ENCODE measurements at regions not wholly inside any gene's neighbourhood (a gene's known extent, or its start where the extent isn't known, plus 50 kb on each side); places are given as distances from the start of the nearest gene placed in this dataset.
"Not testable (repeated sequence)": the region's sequence is repeated elsewhere in the genome, so short reads cannot be mapped to it uniquely, and the experiment has no call there.

DNA sequence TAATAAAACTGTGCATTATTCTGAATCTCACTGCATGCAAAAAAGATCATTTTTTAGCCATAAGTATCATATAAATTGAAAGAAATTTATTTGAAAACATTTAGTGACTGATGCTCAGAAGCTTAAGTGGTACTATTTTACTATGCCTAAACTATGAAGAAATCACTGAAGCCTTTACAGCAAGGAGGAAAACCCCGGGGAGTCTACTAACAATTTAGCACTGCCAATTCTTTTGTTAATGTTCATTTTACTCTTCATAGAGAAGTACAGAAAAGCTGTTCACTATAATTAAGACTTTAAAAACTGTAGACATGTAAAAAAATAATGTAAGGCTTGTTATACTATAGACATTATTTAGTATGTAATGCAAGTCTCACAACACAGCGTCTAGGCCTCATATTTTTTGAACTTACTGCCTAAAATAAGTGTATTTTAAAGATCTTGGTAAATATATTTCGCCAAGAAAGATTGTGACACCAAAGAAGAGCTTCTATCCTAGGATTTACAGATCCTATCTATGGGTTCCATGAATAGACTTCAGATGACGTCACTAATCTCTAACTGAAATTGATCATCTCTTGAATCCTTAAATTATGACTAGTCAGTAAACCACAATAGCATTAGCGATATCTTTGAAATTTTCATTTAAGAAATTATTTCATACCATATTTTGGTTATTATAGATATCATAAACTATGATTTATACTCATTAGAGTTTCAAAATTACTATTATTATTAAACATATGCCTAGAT lies 602.5 kb downstream of the TMA16 start:
- intact Hi-C loops (cut with DNase I): no loop called here
- ATAC-seq (ENCODE audit: poor library complexity) (no peak), DNase-seq (no peak)

- intact Hi-C loops (cut with DNase I); DNase-seq; ATAC-seq (ENCODE audit: poor library complexity): not testable (repeated sequence)
Measured at GRCh38 chr4:164100741-164101365, 606.4 kb downstream of the TMA16 start.

DNA sequence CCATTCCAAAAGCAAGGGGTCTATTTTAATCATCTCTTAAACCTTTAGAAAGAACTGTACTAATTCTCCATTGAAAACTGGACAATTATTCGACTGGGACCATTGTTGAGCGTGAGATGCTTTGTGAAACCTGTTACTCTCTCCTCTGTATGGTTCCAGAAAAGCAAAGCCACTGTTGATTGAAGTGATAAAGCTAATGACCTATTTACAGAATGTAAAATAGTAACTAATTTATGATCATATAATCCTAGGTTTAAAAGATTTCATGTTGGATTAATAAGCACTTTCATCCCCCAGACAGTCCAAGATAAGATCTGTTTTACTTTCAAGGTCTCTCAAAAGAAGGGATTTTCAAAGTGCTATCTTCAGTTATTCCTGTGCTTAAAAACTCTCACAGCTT lies 614.5 kb downstream of the TMA16 start:
- DNase-seq: no peak
- ATAC-seq (ENCODE audit: poor library complexity): no peak
- intact Hi-C loops (cut with DNase I): no loop called here

- intact Hi-C loops (cut with DNase I): no loop called here
- DNase-seq (no peak), ATAC-seq (ENCODE audit: poor library complexity) (no peak)
Measured at GRCh38 chr4:164109503-164109902, 615.0 kb downstream of the TMA16 start.

- no peak for DNase-seq
Measured at GRCh38 chr4:164115236-164115635, 620.7 kb downstream of the TMA16 start.

DNA sequence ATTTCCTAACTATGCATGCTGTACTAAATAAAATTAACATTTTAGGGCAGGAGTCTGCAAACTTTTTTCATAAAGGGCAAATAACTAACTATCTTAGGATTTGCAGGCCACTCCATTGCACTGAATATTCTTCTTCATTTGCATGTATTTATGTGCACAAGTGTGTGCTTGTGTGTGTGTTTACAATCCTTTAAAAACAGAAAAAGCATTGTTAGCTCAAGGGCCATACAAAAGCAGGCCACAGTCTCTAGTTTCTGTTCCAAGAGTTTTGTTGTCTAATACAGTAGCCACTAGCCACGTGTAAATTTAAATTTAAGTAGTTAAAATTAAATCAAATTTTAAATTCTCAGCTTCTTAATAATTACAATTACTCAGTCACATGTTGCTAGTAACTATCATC lies 621.8 kb downstream of the TMA16 start:
- no peak for ATAC-seq (ENCODE audit: poor library complexity)
- intact Hi-C loops (cut with DNase I): no loop called here

More at GRCh38 chr4:164115236-164115635, 620.7 kb downstream of the TMA16 start:
- intact Hi-C loops (cut with DNase I): no loop called here
- no peak for ATAC-seq (ENCODE audit: poor library complexity)

DNA sequence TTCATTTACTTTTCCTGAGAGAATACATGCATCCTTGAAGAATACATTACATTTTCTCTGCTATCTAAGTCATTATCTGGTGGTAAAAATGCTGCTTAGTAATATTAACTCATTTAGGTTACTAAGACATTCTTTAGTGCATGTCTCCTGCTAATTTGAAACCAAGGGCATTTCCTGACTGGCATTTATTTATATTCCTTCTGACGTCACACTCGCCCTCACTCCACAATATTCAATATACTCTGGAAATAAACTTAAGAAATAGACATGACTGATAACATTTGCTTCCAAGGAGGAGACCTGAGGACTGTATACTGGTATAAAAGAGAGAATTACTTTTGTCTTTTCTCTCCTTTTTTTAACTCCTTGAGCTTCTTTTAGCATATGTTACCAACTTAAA lies 619.5 kb upstream of the SMIM31 start:
- DNase-seq (no peak), ATAC-seq (ENCODE audit: poor library complexity) (no peak)
- intact Hi-C loops (cut with DNase I): no loop called here

More for the DNA sequence above, 621.8 kb downstream of the TMA16 start:
- DNase-seq: no peak

- DNase-seq (no peak), ATAC-seq (ENCODE audit: poor library complexity) (no peak)
- intact Hi-C loops (cut with DNase I): no loop called here
Measured at GRCh38 chr4:164136180-164136616, 617.7 kb upstream of the SMIM31 start.

DNA sequence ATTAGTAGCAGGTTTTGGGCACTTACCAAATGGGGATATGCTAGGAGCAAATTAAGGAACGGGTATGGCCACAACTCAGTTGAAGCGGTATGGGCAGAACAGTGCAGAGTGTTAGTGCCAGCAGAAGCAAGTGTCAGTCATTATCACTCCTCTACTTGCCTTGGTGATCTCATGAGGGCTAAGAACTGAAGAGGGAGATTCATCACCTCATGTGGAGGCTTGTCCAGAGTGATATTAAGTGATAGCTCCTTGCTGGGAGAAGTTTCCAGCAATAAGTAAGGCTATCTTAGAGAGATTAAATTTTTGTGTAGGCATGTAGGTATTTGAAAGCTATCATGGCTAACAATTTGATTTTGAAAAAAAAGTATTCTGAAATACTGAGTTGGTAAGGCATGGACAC lies 615.4 kb upstream of the SMIM31 start:
- ATAC-seq (ENCODE audit: poor library complexity) (no peak), DNase-seq (no peak)
- intact Hi-C loops (cut with DNase I): no loop called here

DNA sequence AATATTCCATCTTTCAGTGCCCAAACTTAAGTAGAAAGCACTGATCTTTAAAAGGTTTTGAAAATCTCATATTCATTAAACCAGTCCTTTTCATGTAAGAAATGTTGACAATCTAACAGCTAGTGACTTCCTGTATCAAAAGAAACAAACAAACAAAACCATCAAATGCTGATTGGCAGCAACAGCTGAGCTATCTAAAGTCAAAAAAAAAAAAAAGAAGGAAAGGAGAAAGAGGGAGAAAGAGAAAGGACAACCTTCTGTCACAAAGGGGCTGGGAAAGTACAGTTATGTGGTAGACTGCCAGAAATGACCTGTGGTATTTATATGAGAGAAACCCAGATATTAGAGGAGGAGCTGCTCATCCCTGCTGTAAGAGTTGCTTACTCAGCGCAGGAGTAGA lies 614.6 kb upstream of the SMIM31 start:
- ATAC-seq (ENCODE audit: poor library complexity) (no peak), DNase-seq (no peak)
- intact Hi-C loops (cut with DNase I): no loop called here

DNA sequence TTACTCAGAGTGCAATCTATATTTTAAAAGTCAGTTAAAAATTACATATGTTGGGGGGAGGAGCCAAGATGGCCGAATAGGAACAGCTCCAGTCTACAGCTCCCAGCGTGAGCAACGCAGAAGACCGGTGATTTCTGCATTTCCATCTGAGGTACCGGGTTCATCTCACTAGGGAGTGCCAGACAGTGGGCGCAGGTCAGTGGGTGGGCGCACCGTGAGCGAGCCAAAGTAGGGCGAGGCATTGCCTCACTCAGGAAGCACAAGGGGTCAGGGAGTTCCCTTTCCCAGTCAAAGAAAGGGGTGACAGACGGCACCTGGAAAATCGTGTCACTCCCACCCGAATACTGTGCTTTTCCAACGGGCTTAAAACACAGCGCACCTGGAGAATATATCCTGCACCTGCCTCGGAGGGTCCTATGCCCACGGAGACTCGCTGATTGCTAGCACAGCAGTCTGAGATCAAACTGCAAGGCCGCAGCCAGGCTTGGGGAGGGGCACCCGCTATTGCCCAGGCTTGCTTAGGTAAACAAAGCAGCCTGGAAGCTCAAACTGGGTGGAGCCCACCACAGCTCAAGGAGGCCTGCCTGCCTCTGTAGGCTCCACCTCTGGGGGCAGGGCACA lies 612.1 kb upstream of the SMIM31 start:
- intact Hi-C loops (cut with DNase I); DNase-seq; ATAC-seq (ENCODE audit: poor library complexity): not testable (repeated sequence)

DNA sequence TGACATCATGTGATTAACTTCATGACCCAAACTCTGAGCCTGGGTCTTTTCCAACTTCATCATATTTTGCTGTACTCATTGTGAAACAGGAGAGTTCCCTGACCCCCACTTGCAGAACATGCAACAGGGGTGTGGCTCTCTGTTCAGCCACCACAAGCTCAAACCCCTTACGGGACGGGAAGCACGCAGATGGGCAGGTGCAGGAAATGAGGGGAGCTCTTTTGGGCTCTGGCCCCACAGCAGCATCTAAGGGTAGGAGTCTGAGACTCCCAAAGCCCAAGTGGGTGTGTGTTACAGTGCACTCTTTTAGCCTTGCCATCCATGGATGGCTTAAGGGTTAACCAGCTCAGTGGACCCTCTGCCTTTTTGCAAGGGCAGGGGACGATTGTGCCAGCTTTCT lies 599.5 kb upstream of the SMIM31 start:
- intact Hi-C loops (cut with DNase I): no loop called here
- no peak for DNase-seq
- no peak for ATAC-seq (ENCODE audit: poor library complexity)

- no peak for ATAC-seq (ENCODE audit: poor library complexity)
- DNase-seq: no peak
- intact Hi-C loops (cut with DNase I): no loop called here
Measured at GRCh38 chr4:164169591-164169990, 584.3 kb upstream of the SMIM31 start.

GRCh38 chr4:164177153-164177552 lies 576.8 kb upstream of the SMIM31 start:
- no peak for DNase-seq
- no peak for ATAC-seq (ENCODE audit: poor library complexity)
- intact Hi-C loops (cut with DNase I): no loop called here

DNA sequence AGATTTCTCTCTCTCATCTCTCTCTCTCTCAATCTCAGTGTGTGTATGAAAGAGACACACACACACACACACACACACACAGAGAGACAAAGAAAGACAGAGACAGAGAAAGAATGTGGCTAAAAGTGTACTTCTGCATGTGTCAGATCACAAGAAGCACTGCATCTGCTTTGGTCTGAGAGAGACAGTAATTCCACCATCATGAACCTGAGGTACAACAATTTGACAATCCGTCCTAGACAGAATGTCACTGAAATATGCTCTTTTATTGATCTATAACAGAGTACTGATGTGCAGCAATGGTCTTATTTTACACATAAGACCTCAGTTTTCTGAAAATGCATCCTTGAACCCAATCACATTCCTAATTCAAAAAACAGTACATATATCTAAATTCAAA lies 576.2 kb upstream of the SMIM31 start:
- intact Hi-C loops (cut with DNase I): no loop called here

GRCh38 chr4:164188236-164188635 lies 565.7 kb upstream of the SMIM31 start:
- DNase-seq (no peak), ATAC-seq (ENCODE audit: poor library complexity) (no peak)

More for the DNA sequence above, 576.2 kb upstream of the SMIM31 start:
- no peak for ATAC-seq (ENCODE audit: poor library complexity)
- no peak for DNase-seq

GRCh38 chr4:164192844-164193243 lies 561.1 kb upstream of the SMIM31 start:
- ATAC-seq (ENCODE audit: poor library complexity): no peak
- no peak for DNase-seq
- intact Hi-C loops (cut with DNase I): no loop called here

More at GRCh38 chr4:164188236-164188635, 565.7 kb upstream of the SMIM31 start:
- intact Hi-C loops (cut with DNase I): no loop called here

DNA sequence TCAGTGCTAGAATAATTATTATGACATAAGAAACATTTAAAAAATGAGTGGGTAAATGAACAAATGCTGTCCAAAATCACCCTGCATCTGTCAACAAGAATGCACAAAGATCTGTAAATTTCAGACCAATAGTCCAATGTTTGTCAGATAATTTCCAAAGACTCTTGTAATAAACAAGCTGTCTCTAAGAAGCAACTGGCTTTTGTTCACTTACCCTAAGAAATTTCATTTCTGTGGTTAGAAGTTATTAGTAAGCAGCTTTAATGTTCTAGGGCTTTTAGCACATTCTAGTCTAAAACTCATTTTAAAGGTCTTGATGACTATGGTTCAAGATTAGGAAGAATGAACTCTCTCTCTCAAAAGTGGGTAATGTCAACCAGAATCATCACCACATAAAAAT lies 560.3 kb upstream of the SMIM31 start:
- ATAC-seq (ENCODE audit: poor library complexity) (no peak), DNase-seq (no peak)
- intact Hi-C loops (cut with DNase I): no loop called here

GRCh38 chr4:164197556-164197955 lies 556.4 kb upstream of the SMIM31 start:
- intact Hi-C loops (cut with DNase I): no loop called here
- ATAC-seq (ENCODE audit: poor library complexity) (no peak), DNase-seq (no peak)

- intact Hi-C loops (cut with DNase I): no loop called here
- ATAC-seq (ENCODE audit: poor library complexity) (no peak), DNase-seq (no peak)
Measured at GRCh38 chr4:164203476-164203875, 550.5 kb upstream of the SMIM31 start.
